ENCODE measurements at regions not wholly inside any gene's neighbourhood (a gene's known extent, or its start where the extent isn't known, plus 50 kb on each side); places are given as distances from the start of the nearest gene placed in this dataset.

GRCh38 chr12:111194703-111195051 is 174.2 kb downstream of the PHETA1 start:
- TF ChIP-seq, protein P1, sequence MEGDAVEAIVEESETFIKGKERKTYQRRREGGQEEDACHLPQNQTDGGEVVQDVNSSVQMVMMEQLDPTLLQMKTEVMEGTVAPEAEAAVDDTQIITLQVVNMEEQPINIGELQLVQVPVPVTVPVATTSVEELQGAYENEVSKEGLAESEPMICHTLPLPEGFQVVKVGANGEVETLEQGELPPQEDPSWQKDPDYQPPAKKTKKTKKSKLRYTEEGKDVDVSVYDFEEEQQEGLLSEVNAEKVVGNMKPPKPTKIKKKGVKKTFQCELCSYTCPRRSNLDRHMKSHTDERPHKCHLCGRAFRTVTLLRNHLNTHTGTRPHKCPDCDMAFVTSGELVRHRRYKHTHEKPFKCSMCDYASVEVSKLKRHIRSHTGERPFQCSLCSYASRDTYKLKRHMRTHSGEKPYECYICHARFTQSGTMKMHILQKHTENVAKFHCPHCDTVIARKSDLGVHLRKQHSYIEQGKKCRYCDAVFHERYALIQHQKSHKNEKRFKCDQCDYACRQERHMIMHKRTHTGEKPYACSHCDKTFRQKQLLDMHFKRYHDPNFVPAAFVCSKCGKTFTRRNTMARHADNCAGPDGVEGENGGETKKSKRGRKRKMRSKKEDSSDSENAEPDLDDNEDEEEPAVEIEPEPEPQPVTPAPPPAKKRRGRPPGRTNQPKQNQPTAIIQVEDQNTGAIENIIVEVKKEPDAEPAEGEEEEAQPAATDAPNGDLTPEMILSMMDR (conservative IDR thresholded peaks at IDR 0.05): no peak
- no peak for TF ChIP-seq ZFX (IDR thresholded peaks at IDR 0.05)
